Liver (tissue), 8 donors: ENCODE measurements at regions not wholly inside any gene's neighbourhood (a gene's known extent, or its start where the extent isn't known, plus 50 kb on each side); places are given as distances from the start of the nearest gene placed in this dataset.

ENCODE experiments used
- DNase-seq: peaks from one replicate; pipeline ENCODE4 v3.0.0-alpha.2; 2017; ENCODE audit warnings: low spot score
- H3K27ac ChIP-seq, 2 donors: one replicate each; pipeline ENCODE4 v1.7.0; 2013; ENCODE audit warnings: inconsistent platforms in 2 of 2, low read length in 2 of 2, control low read depth in 1 of 2, low read depth in 1 of 2, mild to moderate bottlenecking in 1 of 2
- H3K27me3 ChIP-seq, 4 donors: one replicate each; pipeline versions ENCODE4 v1.6.1 to v1.7.0; 2013; ENCODE audit warnings: low read length in 3 of 4, inconsistent platforms in 1 of 4, mild to moderate bottlenecking in 1 of 4, moderate library complexity in 1 of 4; ENCODE audit not compliant: control insufficient read depth in 4 of 4, insufficient read depth in 4 of 4
- H3K36me3 ChIP-seq, 4 donors: one replicate each; pipeline versions ENCODE4 v1.6.1 to v1.7.0; 2013; ENCODE audit warnings: low read length in 3 of 4, mild to moderate bottlenecking in 3 of 4, low read depth in 1 of 4, moderate library complexity in 1 of 4; ENCODE audit not compliant: control insufficient read depth in 4 of 4, insufficient read depth in 3 of 4
- H3K4me1 ChIP-seq, 4 donors: one replicate each; pipeline versions ENCODE4 v1.6.1 to v1.7.0; 2013; ENCODE audit warnings: low read length in 3 of 4, mild to moderate bottlenecking in 3 of 4, moderate library complexity in 1 of 4; ENCODE audit not compliant: control insufficient read depth in 4 of 4, insufficient read depth in 4 of 4
- H3K4me3 ChIP-seq, 3 donors: one replicate each; pipeline versions ENCODE4 v1.6.1 to v1.7.0; 2013; ENCODE audit warnings: low read length in 3 of 3, control low read depth in 1 of 3, low read depth in 1 of 3, mild to moderate bottlenecking in 1 of 3
- H3K9ac ChIP-seq, 2 donors: one replicate each; pipeline ENCODE4 v1.7.0; 2013; ENCODE audit warnings: low read length in 2 of 2, mild to moderate bottlenecking in 2 of 2, moderate library complexity in 2 of 2, control low read depth in 1 of 2, low read depth in 1 of 2
- H3K9me3 ChIP-seq, 4 donors: one replicate each; pipeline versions ENCODE4 v1.6.1 to v1.7.0; 2013; ENCODE audit warnings: low read length in 3 of 4; ENCODE audit not compliant: control insufficient read depth in 4 of 4
- CTCF ChIP-seq: fragments of 150-350 bp; IDR thresholded peaks from 2 replicates; pipeline ENCODE4 v1.5.1; 2017; ENCODE audit warnings: improper control_type of control experiment, low read depth, low read length; ENCODE audit not compliant: missing input control
- EGR1 ChIP-seq, 2 donors: IDR thresholded peaks; 2 replicates each; pipeline ENCODE4 v1.6.1; 2016 to 2018; ENCODE audit warnings: antibody characterized with exemption in 2 of 2, low read depth in 2 of 2
- FOXA1 ChIP-seq: IDR thresholded peaks from 2 replicates; pipeline ENCODE4 v1.6.1; 2016; ENCODE audit warnings: antibody characterized with exemption
- FOXA2 ChIP-seq: IDR thresholded peaks from 2 replicates; pipeline ENCODE4 v1.6.1; 2016; ENCODE audit warnings: antibody characterized with exemption
- GABPA ChIP-seq, 2 donors: IDR thresholded peaks in 1 of 2; conservative IDR thresholded peaks in 1 of 2; 2 replicates each; pipeline ENCODE4 v1.6.1; 2016; ENCODE audit warnings: antibody characterized with exemption in 2 of 2, mild to moderate bottlenecking in 1 of 2, moderate library complexity in 1 of 2
- HNF4A ChIP-seq, 2 donors: conservative IDR thresholded peaks; 2 replicates each; pipeline ENCODE4 v1.6.1; 2016; ENCODE audit warnings: antibody characterized with exemption in 2 of 2, mild to moderate bottlenecking in 2 of 2
- HNF4G ChIP-seq: IDR thresholded peaks from 2 replicates; pipeline ENCODE4 v1.6.1; 2016; ENCODE audit warnings: antibody characterized with exemption
- JUND ChIP-seq, 2 donors: IDR thresholded peaks; 2 replicates each; pipeline ENCODE4 v1.6.1; 2016; ENCODE audit warnings: antibody characterized with exemption in 2 of 2
- NR2F2 ChIP-seq: IDR thresholded peaks from 2 replicates; pipeline ENCODE4 v1.6.1; 2016; ENCODE audit warnings: antibody characterized with exemption
- RAD21 ChIP-seq, 2 donors: IDR thresholded peaks; 2 replicates each; pipeline ENCODE4 v1.6.1; 2016; ENCODE audit warnings: antibody characterized with exemption in 2 of 2, mild to moderate bottlenecking in 2 of 2
- RXRA ChIP-seq, 2 donors: IDR thresholded peaks; 2 replicates each; pipeline ENCODE4 v1.6.1; 2017 to 2018; ENCODE audit warnings: antibody characterized with exemption in 2 of 2, mild to moderate bottlenecking in 1 of 2
- TAF1 ChIP-seq: conservative IDR thresholded peaks from 2 replicates; pipeline ENCODE4 v1.6.1; 2016; ENCODE audit warnings: antibody characterized with exemption, mild to moderate bottlenecking
- YY1 ChIP-seq: IDR thresholded peaks from 2 replicates; pipeline ENCODE4 v1.6.1; 2016; ENCODE audit warnings: antibody characterized with exemption, mild to moderate bottlenecking
- WGBS: extraction: QIAGEN DNeasy Blood & Tissue Kit; methylation state at CpG from one replicate; pipeline ENCODE4 v1.1.7; 2013; 5-methylcytosine and 5-hydroxymethylcytosine counted together
- TF ChIP-seq, protein P1 (sequence below): IDR thresholded peaks from 2 replicates; pipeline ENCODE4 v1.6.1; 2016; ENCODE audit warnings: antibody characterized with exemption
- TF ChIP-seq, protein P2 (sequence below): IDR thresholded peaks from 2 replicates; pipeline ENCODE4 v1.6.1; 2016; ENCODE audit warnings: antibody characterized with exemption
- TF ChIP-seq, protein P3 (sequence below): IDR thresholded peaks from 2 replicates; pipeline ENCODE4 v1.6.1; 2016; ENCODE audit warnings: antibody characterized with exemption
- donor health status: healthy.
- donor health status: healthy.
- donor health status: healthy.
- donor health status: healthy.
- donor health status: healthy.

DNA sequence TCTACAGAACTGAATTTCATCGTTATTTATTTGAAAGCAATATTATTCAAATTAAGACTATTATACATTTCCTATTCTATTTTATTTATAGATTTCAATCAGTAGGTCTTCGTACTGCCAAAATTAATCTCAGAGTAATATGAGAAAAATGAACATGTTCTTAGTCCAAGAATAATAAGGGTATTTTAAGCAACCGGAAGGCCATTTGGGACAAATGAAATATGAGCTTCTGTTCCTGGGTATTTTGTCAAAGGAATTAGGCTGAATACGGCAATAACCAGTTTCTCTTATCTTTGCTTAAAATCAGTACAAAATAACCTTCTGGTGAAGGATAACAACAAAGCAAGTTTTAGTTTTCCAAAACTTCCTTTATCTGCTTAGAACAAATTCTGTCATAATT is 410.3 kb upstream of the PRR16 start (continued):
- TF ChIP-seq, protein P1, sequence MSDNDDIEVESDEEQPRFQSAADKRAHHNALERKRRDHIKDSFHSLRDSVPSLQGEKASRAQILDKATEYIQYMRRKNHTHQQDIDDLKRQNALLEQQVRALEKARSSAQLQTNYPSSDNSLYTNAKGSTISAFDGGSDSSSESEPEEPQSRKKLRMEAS = no peak
- TF ChIP-seq HNF4A (conservative IDR thresholded peaks at IDR 0.05) (no peak), HNF4G (no peak), EGR1 (IDR thresholded peaks at IDR 0.05; ENCODE audit: low read depth in 2 of 2) (no peak), FOXA2 (no peak)
- TF ChIP-seq, protein P2, sequence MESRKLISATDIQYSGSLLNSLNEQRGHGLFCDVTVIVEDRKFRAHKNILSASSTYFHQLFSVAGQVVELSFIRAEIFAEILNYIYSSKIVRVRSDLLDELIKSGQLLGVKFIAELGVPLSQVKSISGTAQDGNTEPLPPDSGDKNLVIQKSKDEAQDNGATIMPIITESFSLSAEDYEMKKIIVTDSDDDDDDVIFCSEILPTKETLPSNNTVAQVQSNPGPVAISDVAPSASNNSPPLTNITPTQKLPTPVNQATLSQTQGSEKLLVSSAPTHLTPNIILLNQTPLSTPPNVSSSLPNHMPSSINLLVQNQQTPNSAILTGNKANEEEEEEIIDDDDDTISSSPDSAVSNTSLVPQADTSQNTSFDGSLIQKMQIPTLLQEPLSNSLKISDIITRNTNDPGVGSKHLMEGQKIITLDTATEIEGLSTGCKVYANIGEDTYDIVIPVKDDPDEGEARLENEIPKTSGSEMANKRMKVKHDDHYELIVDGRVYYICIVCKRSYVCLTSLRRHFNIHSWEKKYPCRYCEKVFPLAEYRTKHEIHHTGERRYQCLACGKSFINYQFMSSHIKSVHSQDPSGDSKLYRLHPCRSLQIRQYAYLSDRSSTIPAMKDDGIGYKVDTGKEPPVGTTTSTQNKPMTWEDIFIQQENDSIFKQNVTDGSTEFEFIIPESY = no peak

GRCh38 chr5:120055858-120056257 is 408.2 kb upstream of the PRR16 start:
- no peak overlapping the region for H3K4me3 ChIP-seq
- no peak for DNase-seq
- H3K9ac ChIP-seq = no peak overlapping the region
- no peaks in the 10 kb centered on the region for H3K36me3 ChIP-seq
- no peak overlapping the region for H3K27ac ChIP-seq
- no peaks in the 10 kb centered on the region for H3K27me3 ChIP-seq
- no peaks in the 10 kb centered on the region for H3K9me3 ChIP-seq
- H3K4me1 ChIP-seq = no peaks in the 10 kb centered on the region
- peak; percentile 22 for TF ChIP-seq CTCF
- no peak for TF ChIP-seq GABPA (IDR thresholded peaks at IDR 0.05 in 1 of 2, conservative IDR thresholded peaks at IDR 0.05 in 1 of 2)
- TF ChIP-seq, protein P1 = no peak
- peak; percentile 57 to 74 for TF ChIP-seq RAD21 (IDR thresholded peaks at IDR 0.05)
- WGBS = 83% methylated on average over 2 of the region's 2 CpGs

GRCh38 chr5:120062515-120062917 is 401.6 kb upstream of the PRR16 start:
- Histone ChIP-seq H3K27ac (no peak overlapping the region), H3K27me3 (no peaks in the 10 kb centered on the region), H3K9ac (no peak overlapping the region), H3K4me3 (no peak overlapping the region), H3K9me3 (no peaks in the 10 kb centered on the region), H3K4me1 (no peaks in the 10 kb centered on the region), H3K36me3 (no peaks in the 10 kb centered on the region)
- DNase-seq = no peak
- TF ChIP-seq, protein P2 = no peak
- TF ChIP-seq HNF4A (conservative IDR thresholded peaks at IDR 0.05) (no peak), EGR1 (IDR thresholded peaks at IDR 0.05; ENCODE audit: low read depth in 2 of 2) (no peak), JUND (IDR thresholded peaks at IDR 0.05) (no peak), RXRA (IDR thresholded peaks at IDR 0.05) (no peak), HNF4G (no peak), YY1 (no peak), CTCF (no peak), GABPA (IDR thresholded peaks at IDR 0.05 in 1 of 2, conservative IDR thresholded peaks at IDR 0.05 in 1 of 2) (no peak), FOXA2 (no peak), NR2F2 (no peak), RAD21 (IDR thresholded peaks at IDR 0.05) (no peak), TAF1 (no peak), FOXA1 (no peak)
- TF ChIP-seq, protein P1 = no peak
- TF ChIP-seq, protein P3, sequence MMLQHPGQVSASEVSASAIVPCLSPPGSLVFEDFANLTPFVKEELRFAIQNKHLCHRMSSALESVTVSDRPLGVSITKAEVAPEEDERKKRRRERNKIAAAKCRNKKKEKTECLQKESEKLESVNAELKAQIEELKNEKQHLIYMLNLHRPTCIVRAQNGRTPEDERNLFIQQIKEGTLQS = no peak
- 76% methylated on average over 4 of the region's 4 CpGs for whole genome bisulfite sequencing
